ENCODE measurements at regions not wholly inside any gene's neighbourhood (a gene's known extent, or its start where the extent isn't known, plus 50 kb on each side); places are given as distances from the start of the nearest gene placed in this dataset.

- TF ChIP-seq CTCF (conservative IDR thresholded peaks at IDR 0.05; ENCODE audit: low read depth, low read length) (no peak), EZH2 (IDR thresholded peaks at IDR 0.05; ENCODE audit: borderline replicate concordance, low read depth, low read length, poor library complexity, severe bottlenecking) (no peak)
These were observed 70.8 kb upstream of the FMN2 start for GRCh38 chr1:240020871-240021270.
